ENCODE measurements at regions not wholly inside any gene's neighbourhood (a gene's known extent, or its start where the extent isn't known, plus 50 kb on each side); places are given as distances from the start of the nearest gene placed in this dataset.

DNA sequence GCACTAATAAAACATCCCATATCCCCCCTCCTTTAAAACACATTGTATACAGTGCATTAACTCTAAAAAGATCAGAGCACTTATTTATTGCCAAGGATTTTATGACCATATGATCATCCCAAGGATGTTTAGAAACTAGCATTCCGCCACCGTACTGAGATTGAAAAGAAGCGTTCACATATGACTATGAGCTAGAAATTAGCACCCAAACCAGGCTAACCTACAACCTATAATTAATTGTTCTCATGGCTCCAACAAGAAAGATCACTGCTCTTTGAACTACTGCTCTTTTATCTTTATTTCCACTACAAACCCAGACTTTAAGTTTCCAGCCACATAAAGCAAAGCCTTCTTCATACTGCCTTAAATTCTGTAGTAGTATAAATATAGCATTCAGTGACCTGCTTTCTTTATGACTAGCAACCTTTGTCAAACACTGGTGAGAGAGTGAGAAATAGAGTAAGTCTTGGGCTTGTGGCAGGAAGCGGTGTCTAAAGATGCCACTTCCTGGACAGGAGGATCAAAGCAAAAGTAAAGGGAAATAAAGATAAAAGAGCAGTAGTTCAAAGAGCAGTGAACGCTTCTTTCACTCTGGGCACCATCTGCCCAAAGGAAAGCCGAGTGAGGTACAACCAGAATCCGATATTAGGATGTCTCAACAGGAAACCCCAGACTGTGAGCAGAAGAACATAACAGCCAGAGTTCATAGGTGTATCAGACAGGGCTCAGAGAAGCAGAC, 151.1 kb upstream of the ERCC6L2 start (continued):
- no peak for TF ChIP-seq ZMAT3 (CRISPR knock-in tag; conservative IDR thresholded peaks at IDR 0.05)
- no peak for TF ChIP-seq RNF2 (conservative IDR thresholded peaks at IDR 0.05; ENCODE audit: low read depth)
- TF ChIP-seq HIVEP1 (CRISPR knock-in tag; IDR thresholded peaks at IDR 0.05) = no peak
- TF ChIP-seq PHF8 (CRISPR knock-in tag; IDR thresholded peaks at IDR 0.05) = no peak
- no peak for TF ChIP-seq ZNF205 (CRISPR knock-in tag; IDR thresholded peaks at IDR 0.05)
- TF ChIP-seq, protein P1, sequence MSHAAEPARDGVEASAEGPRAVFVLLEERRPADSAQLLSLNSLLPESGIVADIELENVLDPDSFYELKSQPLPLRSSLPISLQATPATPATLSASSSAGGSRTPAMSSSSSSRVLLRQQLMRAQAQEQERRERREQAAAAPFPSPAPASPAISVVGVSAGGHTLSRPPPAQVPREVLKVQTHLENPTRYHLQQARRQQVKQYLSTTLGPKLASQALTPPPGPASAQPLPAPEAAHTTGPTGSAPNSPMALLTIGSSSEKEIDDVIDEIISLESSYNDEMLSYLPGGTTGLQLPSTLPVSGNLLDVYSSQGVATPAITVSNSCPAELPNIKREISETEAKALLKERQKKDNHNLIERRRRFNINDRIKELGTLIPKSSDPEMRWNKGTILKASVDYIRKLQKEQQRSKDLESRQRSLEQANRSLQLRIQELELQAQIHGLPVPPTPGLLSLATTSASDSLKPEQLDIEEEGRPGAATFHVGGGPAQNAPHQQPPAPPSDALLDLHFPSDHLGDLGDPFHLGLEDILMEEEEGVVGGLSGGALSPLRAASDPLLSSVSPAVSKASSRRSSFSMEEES (CRISPR knock-in tag; IDR thresholded peaks at IDR 0.05) = 0 out of 2 replicates have a peak, but pooled peaks have one; percentile 15
- no peak for TF ChIP-seq U2AF2 (IDR thresholded peaks at IDR 0.05; ENCODE audit: low read depth, low read length)
- TF ChIP-seq IKZF1 (IDR thresholded peaks at IDR 0.05) = no peak
- TF ChIP-seq ZNF563 (CRISPR knock-in tag; IDR thresholded peaks at IDR 0.05) = no peak
- TF ChIP-seq, protein P2, sequence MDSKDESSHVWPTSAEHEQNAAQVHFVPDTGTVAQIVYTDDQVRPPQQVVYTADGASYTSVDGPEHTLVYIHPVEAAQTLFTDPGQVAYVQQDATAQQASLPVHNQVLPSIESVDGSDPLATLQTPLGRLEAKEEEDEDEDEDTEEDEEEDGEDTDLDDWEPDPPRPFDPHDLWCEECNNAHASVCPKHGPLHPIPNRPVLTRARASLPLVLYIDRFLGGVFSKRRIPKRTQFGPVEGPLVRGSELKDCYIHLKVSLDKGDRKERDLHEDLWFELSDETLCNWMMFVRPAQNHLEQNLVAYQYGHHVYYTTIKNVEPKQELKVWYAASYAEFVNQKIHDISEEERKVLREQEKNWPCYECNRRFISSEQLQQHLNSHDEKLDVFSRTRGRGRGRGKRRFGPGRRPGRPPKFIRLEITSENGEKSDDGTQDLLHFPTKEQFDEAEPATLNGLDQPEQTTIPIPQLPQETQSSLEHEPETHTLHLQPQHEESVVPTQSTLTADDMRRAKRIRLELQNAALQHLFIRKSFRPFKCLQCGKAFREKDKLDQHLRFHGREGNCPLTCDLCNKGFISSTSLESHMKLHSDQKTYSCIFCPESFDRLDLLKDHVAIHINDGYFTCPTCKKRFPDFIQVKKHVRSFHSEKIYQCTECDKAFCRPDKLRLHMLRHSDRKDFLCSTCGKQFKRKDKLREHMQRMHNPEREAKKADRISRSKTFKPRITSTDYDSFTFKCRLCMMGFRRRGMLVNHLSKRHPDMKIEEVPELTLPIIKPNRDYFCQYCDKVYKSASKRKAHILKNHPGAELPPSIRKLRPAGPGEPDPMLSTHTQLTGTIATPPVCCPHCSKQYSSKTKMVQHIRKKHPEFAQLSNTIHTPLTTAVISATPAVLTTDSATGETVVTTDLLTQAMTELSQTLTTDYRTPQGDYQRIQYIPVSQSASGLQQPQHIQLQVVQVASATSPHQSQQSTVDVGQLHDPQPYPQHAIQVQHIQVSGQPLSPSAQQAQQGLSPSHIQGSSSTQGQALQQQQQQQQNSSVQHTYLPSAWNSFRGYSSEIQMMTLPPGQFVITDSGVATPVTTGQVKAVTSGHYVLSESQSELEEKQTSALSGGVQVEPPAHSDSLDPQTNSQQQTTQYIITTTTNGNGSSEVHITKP (CRISPR knock-in tag; IDR thresholded peaks at IDR 0.05; ENCODE audit: low read depth) = no peak
- TF ChIP-seq BRCA1 (CRISPR knock-in tag; IDR thresholded peaks at IDR 0.05) = no peak
- TF ChIP-seq, protein P3, sequence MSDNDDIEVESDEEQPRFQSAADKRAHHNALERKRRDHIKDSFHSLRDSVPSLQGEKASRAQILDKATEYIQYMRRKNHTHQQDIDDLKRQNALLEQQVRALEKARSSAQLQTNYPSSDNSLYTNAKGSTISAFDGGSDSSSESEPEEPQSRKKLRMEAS (IDR thresholded peaks at IDR 0.05) = no peak; the same call in 1 of the 2 replicates
- TF ChIP-seq KDM3A (CRISPR knock-in tag; IDR thresholded peaks at IDR 0.05; ENCODE audit: low read depth) = no peak
- peak; percentile 80; the same call in 1 of the 2 replicates for TF ChIP-seq ZNF441 (CRISPR knock-in tag; IDR thresholded peaks at IDR 0.05; ENCODE audit: borderline replicate concordance)
- TF ChIP-seq ZNF333 (CRISPR knock-in tag; IDR thresholded peaks at IDR 0.05; ENCODE audit: borderline replicate concordance) = no peak
- TF ChIP-seq, protein P4, sequence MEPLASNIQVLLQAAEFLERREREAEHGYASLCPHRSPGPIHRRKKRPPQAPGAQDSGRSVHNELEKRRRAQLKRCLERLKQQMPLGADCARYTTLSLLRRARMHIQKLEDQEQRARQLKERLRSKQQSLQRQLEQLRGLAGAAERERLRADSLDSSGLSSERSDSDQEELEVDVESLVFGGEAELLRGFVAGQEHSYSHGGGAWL (CRISPR knock-in tag; IDR thresholded peaks at IDR 0.05) = no peak
- no peak; the same call in 1 of the 2 replicates for TF ChIP-seq POLR2G (IDR thresholded peaks at IDR 0.05; ENCODE audit: low read depth, low read length)
- TF ChIP-seq, protein P5, sequence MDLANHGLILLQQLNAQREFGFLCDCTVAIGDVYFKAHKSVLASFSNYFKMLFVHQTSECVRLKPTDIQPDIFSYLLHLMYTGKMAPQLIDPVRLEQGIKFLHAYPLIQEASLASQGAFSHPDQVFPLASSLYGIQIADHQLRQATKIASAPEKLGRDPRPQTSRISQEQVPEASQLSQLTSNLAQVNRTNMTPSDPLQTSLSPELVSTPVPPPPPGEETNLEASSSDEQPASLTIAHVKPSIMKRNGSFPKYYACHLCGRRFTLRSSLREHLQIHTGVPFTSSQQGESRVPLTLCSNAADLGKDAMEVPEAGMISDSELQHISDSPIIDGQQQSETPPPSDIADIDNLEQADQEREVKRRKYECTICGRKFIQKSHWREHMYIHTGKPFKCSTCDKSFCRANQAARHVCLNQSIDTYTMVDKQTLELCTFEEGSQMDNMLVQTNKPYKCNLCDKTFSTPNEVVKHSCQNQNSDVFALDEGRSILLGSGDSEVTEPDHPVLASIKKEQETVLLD (CRISPR knock-in tag; IDR thresholded peaks at IDR 0.05; ENCODE audit: low read depth) = no peak
- no peak for TF ChIP-seq KMT2A (CRISPR knock-in tag; IDR thresholded peaks at IDR 0.05)
- TF ChIP-seq ZNF614 (CRISPR knock-in tag; IDR thresholded peaks at IDR 0.05; ENCODE audit: borderline replicate concordance) = peak; percentile 66; the same call in 1 of the 2 replicates
- TF ChIP-seq, protein P6, sequence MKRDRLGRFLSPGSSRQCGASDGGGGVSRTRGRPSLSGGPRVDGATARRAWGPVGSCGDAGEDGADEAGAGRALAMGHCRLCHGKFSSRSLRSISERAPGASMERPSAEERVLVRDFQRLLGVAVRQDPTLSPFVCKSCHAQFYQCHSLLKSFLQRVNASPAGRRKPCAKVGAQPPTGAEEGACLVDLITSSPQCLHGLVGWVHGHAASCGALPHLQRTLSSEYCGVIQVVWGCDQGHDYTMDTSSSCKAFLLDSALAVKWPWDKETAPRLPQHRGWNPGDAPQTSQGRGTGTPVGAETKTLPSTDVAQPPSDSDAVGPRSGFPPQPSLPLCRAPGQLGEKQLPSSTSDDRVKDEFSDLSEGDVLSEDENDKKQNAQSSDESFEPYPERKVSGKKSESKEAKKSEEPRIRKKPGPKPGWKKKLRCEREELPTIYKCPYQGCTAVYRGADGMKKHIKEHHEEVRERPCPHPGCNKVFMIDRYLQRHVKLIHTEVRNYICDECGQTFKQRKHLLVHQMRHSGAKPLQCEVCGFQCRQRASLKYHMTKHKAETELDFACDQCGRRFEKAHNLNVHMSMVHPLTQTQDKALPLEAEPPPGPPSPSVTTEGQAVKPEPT (CRISPR knock-in tag; IDR thresholded peaks at IDR 0.05; ENCODE audit: low read depth) = no peak
- TF ChIP-seq ZMYM3 (CRISPR knock-in tag; IDR thresholded peaks at IDR 0.05) = no peak

Measured in HepG2 (cell line).